Vagina (tissue), 2 donors: ENCODE measurements at regions not wholly inside any gene's neighbourhood (a gene's known extent, or its start where the extent isn't known, plus 50 kb on each side); places are given as distances from the start of the nearest gene placed in this dataset.

Experiments used
- POLR2AphosphoS5 ChIP-seq, 2 donors: sonication (generic); formaldehyde crosslinking; IDR thresholded peaks; one replicate each; pipeline ENCODE4 v1.9.0; 2017; ENCODE audit warnings: antibody characterized with exemption in 2 of 2, mild to moderate bottlenecking in 2 of 2, low read depth in 1 of 2; ENCODE audit not compliant: insufficient read depth in 1 of 2
- TF ChIP-seq, protein P1 (sequence below), 3 experiments: fragments of 450-650 bp in 2 of 3; fragments of 200-600 bp in 1 of 3; sonication (generic) in 1 of 3; IDR thresholded peaks; one replicate each; pipeline ENCODE4 v1.5.1; 2017 to 2019; ENCODE audit warnings: antibody characterized with exemption in 3 of 3, mild to moderate bottlenecking in 2 of 3, moderate library complexity in 2 of 3

DNA sequence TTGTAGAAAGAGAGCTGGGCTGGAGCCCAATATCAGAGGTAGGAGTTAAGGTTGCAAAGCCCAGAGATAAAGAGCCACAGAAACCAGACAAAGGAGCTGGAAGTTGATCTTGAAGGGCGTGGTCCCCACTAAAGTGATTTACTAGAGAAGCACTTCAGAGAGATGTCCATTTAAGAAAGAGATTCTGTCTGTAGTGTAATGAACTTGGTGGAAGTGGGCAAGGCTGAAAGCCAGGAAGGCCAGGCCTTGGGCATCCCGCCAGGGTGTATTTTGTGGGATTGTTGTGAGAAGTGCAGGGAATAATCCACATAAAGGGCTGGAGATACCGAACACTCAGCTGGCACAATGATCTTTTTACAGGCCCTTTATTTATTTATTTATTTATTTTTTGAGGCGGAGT is 1398.8 kb downstream of the TBC1D22A start:
- TF ChIP-seq, protein P1, sequence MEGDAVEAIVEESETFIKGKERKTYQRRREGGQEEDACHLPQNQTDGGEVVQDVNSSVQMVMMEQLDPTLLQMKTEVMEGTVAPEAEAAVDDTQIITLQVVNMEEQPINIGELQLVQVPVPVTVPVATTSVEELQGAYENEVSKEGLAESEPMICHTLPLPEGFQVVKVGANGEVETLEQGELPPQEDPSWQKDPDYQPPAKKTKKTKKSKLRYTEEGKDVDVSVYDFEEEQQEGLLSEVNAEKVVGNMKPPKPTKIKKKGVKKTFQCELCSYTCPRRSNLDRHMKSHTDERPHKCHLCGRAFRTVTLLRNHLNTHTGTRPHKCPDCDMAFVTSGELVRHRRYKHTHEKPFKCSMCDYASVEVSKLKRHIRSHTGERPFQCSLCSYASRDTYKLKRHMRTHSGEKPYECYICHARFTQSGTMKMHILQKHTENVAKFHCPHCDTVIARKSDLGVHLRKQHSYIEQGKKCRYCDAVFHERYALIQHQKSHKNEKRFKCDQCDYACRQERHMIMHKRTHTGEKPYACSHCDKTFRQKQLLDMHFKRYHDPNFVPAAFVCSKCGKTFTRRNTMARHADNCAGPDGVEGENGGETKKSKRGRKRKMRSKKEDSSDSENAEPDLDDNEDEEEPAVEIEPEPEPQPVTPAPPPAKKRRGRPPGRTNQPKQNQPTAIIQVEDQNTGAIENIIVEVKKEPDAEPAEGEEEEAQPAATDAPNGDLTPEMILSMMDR (IDR thresholded peaks at IDR 0.05): no peak
- no peak for TF ChIP-seq POLR2AphosphoS5 (IDR thresholded peaks at IDR 0.05; ENCODE audit: insufficient read depth in 1 of 2, low read depth in 1 of 2)
